Kidney tubule cell (primary cell): ENCODE measurements at regions not wholly inside any gene's neighbourhood (a gene's known extent, or its start where the extent isn't known, plus 50 kb on each side); places are given as distances from the start of the nearest gene placed in this dataset.

Experiments used
- DNase-seq: peaks from one replicate; pipeline ENCODE4 v3.0.0-alpha.2; 2018; ENCODE audit warnings: low spot score

GRCh38 chr2:122174061-122174460 lies 418.6 kb downstream of the TSN start:
- no peak for DNase-seq

- no peak for DNase-seq
These were observed 424.2 kb downstream of the TSN start for GRCh38 chr2:122179492-122180165.

- DNase-seq, result peak; percentile 31
These were observed 425.5 kb downstream of the TSN start for GRCh38 chr2:122180972-122181371.

GRCh38 chr2:122182616-122183355 lies 427.3 kb downstream of the TSN start:
- DNase-seq, result no peak

- no peak for DNase-seq
These were observed 428.4 kb downstream of the TSN start for GRCh38 chr2:122183890-122184289.

- no peak for DNase-seq
These were observed 431.3 kb downstream of the TSN start for GRCh38 chr2:122186761-122187222.

- DNase-seq, result peak; percentile 58
These were observed 435.9 kb downstream of the TSN start for GRCh38 chr2:122191331-122191730.

GRCh38 chr2:122193622-122194021 lies 438.2 kb downstream of the TSN start:
- DNase-seq, result no peak

- peak; percentile 64 for DNase-seq
These were observed 439.1 kb downstream of the TSN start for GRCh38 chr2:122194546-122194945.

- DNase-seq, result peak; percentile 77
These were observed 448.1 kb downstream of the TSN start for GRCh38 chr2:122203523-122203922.

- DNase-seq, result no peak
These were observed 450.2 kb downstream of the TSN start for GRCh38 chr2:122205641-122206040.

GRCh38 chr2:122206101-122206500 lies 450.6 kb downstream of the TSN start:
- no peak for DNase-seq

- no peak for DNase-seq
These were observed 453.9 kb downstream of the TSN start for GRCh38 chr2:122209377-122209776.

- DNase-seq, result no peak
These were observed 454.6 kb downstream of the TSN start for GRCh38 chr2:122210065-122210464.

- DNase-seq, result peak; percentile 22
These were observed 455.7 kb downstream of the TSN start for GRCh38 chr2:122210898-122211856.

- no peak for DNase-seq
These were observed 457.9 kb downstream of the TSN start for GRCh38 chr2:122213312-122213711.

- peak; percentile 84 for DNase-seq
These were observed 460.6 kb downstream of the TSN start for GRCh38 chr2:122216071-122216470.

- DNase-seq, result no peak
These were observed 461.4 kb downstream of the TSN start for GRCh38 chr2:122216901-122217300.

- DNase-seq, result peak; percentile 78
These were observed 463.1 kb downstream of the TSN start for GRCh38 chr2:122218596-122218995.

GRCh38 chr2:122219504-122219903 lies 464.1 kb downstream of the TSN start:
- no peak for DNase-seq

- DNase-seq, result no peak
These were observed 466.2 kb downstream of the TSN start for GRCh38 chr2:122221665-122222064.

- no peak for DNase-seq
These were observed 475.8 kb downstream of the TSN start for GRCh38 chr2:122231296-122231695.
